IMR-90 (cell line): ENCODE measurements at regions not wholly inside any gene's neighbourhood (a gene's known extent, or its start where the extent isn't known, plus 50 kb on each side); places are given as distances from the start of the nearest gene placed in this dataset.

Experiments
- BHLHE40 ChIP-seq: fragments of 150-350 bp; IDR thresholded peaks from 2 replicates; pipeline ENCODE4 v1.6.1; 2016; ENCODE audit warnings: mild to moderate bottlenecking, low read depth, low read length
- MAZ ChIP-seq: IDR thresholded peaks from 2 replicates; pipeline ENCODE4 v1.6.1; 2012; ENCODE audit warnings: low read depth, mild to moderate bottlenecking, low read length, improper control_type of control experiment, moderate library complexity, borderline replicate concordance
- POLR2A ChIP-seq: IDR thresholded peaks from 2 replicates; pipeline ENCODE4 v1.6.1; 2012; ENCODE audit warnings: mild to moderate bottlenecking, low read depth, low read length
- RCOR1 ChIP-seq: IDR thresholded peaks from 2 replicates; pipeline ENCODE4 v1.6.1; 2012; ENCODE audit warnings: mild to moderate bottlenecking, low read length, improper control_type of control experiment; ENCODE audit not compliant: insufficient replicate concordance
- RFX5 ChIP-seq: IDR thresholded peaks from 2 replicates; pipeline ENCODE4 v1.8.0; 2012; ENCODE audit warnings: low read depth, mild to moderate bottlenecking, low read length, moderate library complexity
- TF ChIP-seq, protein P1 (sequence below): conservative IDR thresholded peaks from 2 replicates; pipeline ENCODE4 v1.5.1; 2012; ENCODE audit warnings: mild to moderate bottlenecking, low read depth, low read length, improper control_type of control experiment
- TF ChIP-seq, protein P2 (sequence below): fragments of 150-350 bp; IDR thresholded peaks from 2 replicates; pipeline ENCODE4 v1.6.1; 2017; ENCODE audit warnings: mild to moderate bottlenecking, antibody characterized with exemption, low read length, low read depth
- TF ChIP-seq, protein P3 (sequence below): fragments of 150-350 bp; IDR thresholded peaks from 2 replicates; pipeline ENCODE4 v1.6.1; 2016; ENCODE audit warnings: low read depth, mild to moderate bottlenecking, low read length, moderate library complexity, borderline replicate concordance

DNA sequence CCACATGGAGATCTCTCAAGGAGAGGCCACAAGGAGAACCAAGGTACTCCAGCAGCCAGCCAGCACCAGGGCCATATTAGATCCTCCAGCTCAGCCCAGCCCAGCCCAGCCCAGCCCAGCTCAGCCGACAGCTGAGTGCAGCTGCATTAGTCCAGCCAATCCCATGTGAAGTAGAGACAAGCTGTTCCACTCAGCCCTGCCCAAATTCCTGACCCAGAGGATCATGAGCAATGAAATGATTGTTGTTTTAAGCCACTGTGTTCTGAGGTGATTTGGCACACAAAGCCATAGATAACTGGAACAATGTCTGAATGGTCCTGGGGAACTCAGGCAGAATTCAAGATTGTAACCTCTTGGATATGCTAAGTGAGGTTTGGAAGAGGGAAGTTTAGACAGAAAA is 59.5 kb upstream of the BMP2 start:
- TF ChIP-seq, protein P1, sequence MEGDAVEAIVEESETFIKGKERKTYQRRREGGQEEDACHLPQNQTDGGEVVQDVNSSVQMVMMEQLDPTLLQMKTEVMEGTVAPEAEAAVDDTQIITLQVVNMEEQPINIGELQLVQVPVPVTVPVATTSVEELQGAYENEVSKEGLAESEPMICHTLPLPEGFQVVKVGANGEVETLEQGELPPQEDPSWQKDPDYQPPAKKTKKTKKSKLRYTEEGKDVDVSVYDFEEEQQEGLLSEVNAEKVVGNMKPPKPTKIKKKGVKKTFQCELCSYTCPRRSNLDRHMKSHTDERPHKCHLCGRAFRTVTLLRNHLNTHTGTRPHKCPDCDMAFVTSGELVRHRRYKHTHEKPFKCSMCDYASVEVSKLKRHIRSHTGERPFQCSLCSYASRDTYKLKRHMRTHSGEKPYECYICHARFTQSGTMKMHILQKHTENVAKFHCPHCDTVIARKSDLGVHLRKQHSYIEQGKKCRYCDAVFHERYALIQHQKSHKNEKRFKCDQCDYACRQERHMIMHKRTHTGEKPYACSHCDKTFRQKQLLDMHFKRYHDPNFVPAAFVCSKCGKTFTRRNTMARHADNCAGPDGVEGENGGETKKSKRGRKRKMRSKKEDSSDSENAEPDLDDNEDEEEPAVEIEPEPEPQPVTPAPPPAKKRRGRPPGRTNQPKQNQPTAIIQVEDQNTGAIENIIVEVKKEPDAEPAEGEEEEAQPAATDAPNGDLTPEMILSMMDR, result no peak
- TF ChIP-seq BHLHE40, result no peak; the same call in 1 of the 2 replicates
- TF ChIP-seq RFX5, result no peak
- TF ChIP-seq, protein P2, sequence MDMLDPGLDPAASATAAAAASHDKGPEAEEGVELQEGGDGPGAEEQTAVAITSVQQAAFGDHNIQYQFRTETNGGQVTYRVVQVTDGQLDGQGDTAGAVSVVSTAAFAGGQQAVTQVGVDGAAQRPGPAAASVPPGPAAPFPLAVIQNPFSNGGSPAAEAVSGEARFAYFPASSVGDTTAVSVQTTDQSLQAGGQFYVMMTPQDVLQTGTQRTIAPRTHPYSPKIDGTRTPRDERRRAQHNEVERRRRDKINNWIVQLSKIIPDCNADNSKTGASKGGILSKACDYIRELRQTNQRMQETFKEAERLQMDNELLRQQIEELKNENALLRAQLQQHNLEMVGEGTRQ, result no peak
- TF ChIP-seq RCOR1, result no peak
- TF ChIP-seq MAZ, result no peak
- TF ChIP-seq POLR2A, result no peak
- TF ChIP-seq, protein P3, sequence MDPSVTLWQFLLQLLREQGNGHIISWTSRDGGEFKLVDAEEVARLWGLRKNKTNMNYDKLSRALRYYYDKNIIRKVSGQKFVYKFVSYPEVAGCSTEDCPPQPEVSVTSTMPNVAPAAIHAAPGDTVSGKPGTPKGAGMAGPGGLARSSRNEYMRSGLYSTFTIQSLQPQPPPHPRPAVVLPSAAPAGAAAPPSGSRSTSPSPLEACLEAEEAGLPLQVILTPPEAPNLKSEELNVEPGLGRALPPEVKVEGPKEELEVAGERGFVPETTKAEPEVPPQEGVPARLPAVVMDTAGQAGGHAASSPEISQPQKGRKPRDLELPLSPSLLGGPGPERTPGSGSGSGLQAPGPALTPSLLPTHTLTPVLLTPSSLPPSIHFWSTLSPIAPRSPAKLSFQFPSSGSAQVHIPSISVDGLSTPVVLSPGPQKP, result no peak
